ENCODE measurements at regions not wholly inside any gene's neighbourhood (a gene's known extent, or its start where the extent isn't known, plus 50 kb on each side); places are given as distances from the start of the nearest gene placed in this dataset.
"Not testable (repeated sequence)": the region's sequence is repeated elsewhere in the genome, so short reads cannot be mapped to it uniquely, and the experiment has no call there.

DNA sequence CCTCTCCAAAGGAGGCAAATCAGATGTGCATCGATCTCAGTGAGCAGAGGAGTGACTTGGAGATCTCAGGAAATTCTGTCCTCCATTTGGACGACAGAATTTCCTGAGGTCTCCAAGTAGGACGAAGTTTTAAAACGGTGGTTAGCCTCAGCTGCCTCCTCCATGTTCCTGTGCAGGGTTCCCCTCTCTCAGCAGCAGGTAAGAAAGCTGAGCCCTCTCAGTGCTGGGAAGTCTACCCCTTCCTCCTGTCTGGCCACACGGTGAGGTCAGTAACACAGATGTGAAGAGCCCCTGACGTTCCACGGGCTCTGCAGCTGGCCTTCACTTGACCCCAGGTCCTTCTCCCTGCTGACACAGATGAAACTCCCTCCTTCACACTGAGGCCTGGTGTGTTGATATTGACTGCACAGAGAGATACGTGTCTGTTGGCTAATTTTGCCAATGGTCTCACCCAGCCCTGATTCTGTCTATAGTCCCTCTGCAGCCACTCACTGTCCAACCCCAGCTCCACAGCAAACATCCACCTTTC lies 607.4 kb upstream of the B3GAT1 start:
- H3K27ac ChIP-seq (ENCODE audit: low read length) = no peak overlapping the region
- no peaks in the 10 kb centered on the region for H3K79me2 ChIP-seq (ENCODE audit: low read length)
- H3K36me3 ChIP-seq (replicated peaks; ENCODE audit: low read depth, low read length) = no peaks in the 10 kb centered on the region
- no peak overlapping the region for H3K9ac ChIP-seq (ENCODE audit: low read length)
- TF ChIP-seq, protein P1, sequence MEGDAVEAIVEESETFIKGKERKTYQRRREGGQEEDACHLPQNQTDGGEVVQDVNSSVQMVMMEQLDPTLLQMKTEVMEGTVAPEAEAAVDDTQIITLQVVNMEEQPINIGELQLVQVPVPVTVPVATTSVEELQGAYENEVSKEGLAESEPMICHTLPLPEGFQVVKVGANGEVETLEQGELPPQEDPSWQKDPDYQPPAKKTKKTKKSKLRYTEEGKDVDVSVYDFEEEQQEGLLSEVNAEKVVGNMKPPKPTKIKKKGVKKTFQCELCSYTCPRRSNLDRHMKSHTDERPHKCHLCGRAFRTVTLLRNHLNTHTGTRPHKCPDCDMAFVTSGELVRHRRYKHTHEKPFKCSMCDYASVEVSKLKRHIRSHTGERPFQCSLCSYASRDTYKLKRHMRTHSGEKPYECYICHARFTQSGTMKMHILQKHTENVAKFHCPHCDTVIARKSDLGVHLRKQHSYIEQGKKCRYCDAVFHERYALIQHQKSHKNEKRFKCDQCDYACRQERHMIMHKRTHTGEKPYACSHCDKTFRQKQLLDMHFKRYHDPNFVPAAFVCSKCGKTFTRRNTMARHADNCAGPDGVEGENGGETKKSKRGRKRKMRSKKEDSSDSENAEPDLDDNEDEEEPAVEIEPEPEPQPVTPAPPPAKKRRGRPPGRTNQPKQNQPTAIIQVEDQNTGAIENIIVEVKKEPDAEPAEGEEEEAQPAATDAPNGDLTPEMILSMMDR (IDR thresholded peaks at IDR 0.05; ENCODE audit: low read depth, low read length) = no peak
- TF ChIP-seq EZH2phosphoT487 (IDR thresholded peaks at IDR 0.05; ENCODE audit: low read depth) = no peak
- no peak overlapping the region for H2AFZ ChIP-seq (ENCODE audit: low read depth, low read length)
- H4K20me1 ChIP-seq (ENCODE audit: insufficient read depth, low read length) = no peaks in the 10 kb centered on the region
- H3K27me3 ChIP-seq (ENCODE audit: low read depth, low read length) = no peaks in the 10 kb centered on the region
- H3K9me3 ChIP-seq (ENCODE audit: insufficient read depth, low read length) = no peaks in the 10 kb centered on the region
- no peak overlapping the region for H3K4me2 ChIP-seq (ENCODE audit: low read length)
- H3K4me1 ChIP-seq (ENCODE audit: low read length) = no peaks in the 10 kb centered on the region
- H3K4me3 ChIP-seq (ENCODE audit: low read length) = no peak overlapping the region

DNA sequence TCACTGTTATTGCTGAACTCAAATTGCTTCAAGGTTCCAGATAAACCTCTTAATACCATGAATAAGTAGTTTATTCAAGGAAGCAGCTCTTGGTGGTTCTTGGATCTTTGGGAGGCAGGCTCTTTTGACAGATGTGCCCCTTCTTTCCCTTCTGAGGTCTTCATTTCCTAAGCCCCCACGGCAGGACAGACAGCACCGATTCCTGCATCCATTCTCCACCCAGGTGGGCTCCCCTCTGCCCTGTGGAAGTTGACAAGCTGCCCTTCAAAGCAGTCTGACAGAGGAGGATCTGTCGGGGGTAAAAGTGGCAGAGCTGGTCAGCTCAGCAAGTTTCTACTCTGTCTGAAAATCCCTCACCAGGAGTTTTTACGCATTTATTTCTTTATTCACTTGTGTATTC lies 605.3 kb upstream of the B3GAT1 start:
- Histone ChIP-seq H3K4me3 (ENCODE audit: low read length) (no peak overlapping the region), H2AFZ (ENCODE audit: low read depth, low read length) (no peak overlapping the region), H4K20me1 (ENCODE audit: insufficient read depth, low read length) (no peaks in the 10 kb centered on the region), H3K9me3 (ENCODE audit: insufficient read depth, low read length) (no peaks in the 10 kb centered on the region), H3K27me3 (ENCODE audit: low read depth, low read length) (no peaks in the 10 kb centered on the region), H3K4me2 (ENCODE audit: low read length) (no peak overlapping the region), H3K79me2 (ENCODE audit: low read length) (no peaks in the 10 kb centered on the region), H3K27ac (ENCODE audit: low read length) (no peak overlapping the region), H3K36me3 (replicated peaks; ENCODE audit: low read depth, low read length) (no peaks in the 10 kb centered on the region), H3K4me1 (ENCODE audit: low read length) (no peaks in the 10 kb centered on the region), H3K9ac (ENCODE audit: low read length) (no peak overlapping the region)
- no peak for TF ChIP-seq EZH2phosphoT487 (IDR thresholded peaks at IDR 0.05; ENCODE audit: low read depth)
- TF ChIP-seq, protein P1 (IDR thresholded peaks at IDR 0.05; ENCODE audit: low read depth, low read length) = no peak

DNA sequence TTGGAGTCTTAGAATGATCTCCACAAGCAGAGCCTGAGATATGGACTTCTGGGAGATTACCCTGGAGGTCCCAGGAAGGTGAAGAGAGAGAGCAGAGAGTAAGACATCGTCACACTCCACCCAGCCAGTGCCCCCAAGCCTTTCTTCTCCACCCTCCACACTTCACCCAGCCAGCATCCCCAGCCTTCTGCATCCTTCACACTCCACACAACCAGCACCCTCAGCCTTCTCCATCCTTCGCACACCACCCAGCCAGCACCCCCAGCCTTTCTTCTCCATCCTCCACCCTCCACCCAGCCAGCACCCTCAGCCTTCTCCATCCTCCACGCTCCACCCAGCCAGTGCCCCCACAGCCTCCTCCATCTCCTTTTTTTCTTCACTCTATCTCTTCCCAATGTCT lies 603.9 kb upstream of the B3GAT1 start:
- TF ChIP-seq, protein P1 (IDR thresholded peaks at IDR 0.05; ENCODE audit: low read depth, low read length) = no peak
- no peak for TF ChIP-seq EZH2phosphoT487 (IDR thresholded peaks at IDR 0.05; ENCODE audit: low read depth)

DNA sequence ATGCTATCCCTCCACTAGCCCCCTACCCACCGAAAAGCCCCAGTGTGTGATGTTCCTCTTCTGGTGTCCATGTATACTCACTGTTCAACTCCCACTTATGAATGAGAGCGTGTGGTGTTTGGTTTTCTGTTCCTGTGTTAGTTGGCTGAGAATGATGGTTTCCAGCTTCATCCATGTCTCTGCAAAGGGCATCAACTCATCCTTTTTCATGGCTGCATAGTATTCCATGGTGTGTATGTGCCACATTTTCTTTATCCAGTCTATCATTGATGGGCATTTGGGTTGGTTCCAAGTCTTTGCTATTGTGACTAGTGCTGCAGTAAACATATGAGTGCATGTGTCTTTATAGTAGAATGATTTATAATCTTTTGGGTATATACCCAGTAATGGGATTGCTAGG lies 599.3 kb upstream of the B3GAT1 start:
- not testable (repeated sequence) for H3K36me3 ChIP-seq (replicated peaks; ENCODE audit: low read depth, low read length); H3K9me3 ChIP-seq (ENCODE audit: insufficient read depth, low read length)

More for the DNA sequence above, 603.9 kb upstream of the B3GAT1 start:
- H3K27ac ChIP-seq (ENCODE audit: low read length) = no peak overlapping the region
- H3K27me3 ChIP-seq (ENCODE audit: low read depth, low read length) = no peaks in the 10 kb centered on the region
- no peaks in the 10 kb centered on the region for H3K4me1 ChIP-seq (ENCODE audit: low read length)
- H2AFZ ChIP-seq (ENCODE audit: low read depth, low read length) = no peak overlapping the region
- no peaks in the 10 kb centered on the region for H3K79me2 ChIP-seq (ENCODE audit: low read length)
- H4K20me1 ChIP-seq (ENCODE audit: insufficient read depth, low read length) = no peaks in the 10 kb centered on the region
- H3K36me3 ChIP-seq (replicated peaks; ENCODE audit: low read depth, low read length) = no peaks in the 10 kb centered on the region
- H3K4me3 ChIP-seq (ENCODE audit: low read length) = no peak overlapping the region
- H3K9me3 ChIP-seq (ENCODE audit: insufficient read depth, low read length) = no peaks in the 10 kb centered on the region
- H3K9ac ChIP-seq (ENCODE audit: low read length) = no peak overlapping the region
- no peak overlapping the region for H3K4me2 ChIP-seq (ENCODE audit: low read length)

DNA sequence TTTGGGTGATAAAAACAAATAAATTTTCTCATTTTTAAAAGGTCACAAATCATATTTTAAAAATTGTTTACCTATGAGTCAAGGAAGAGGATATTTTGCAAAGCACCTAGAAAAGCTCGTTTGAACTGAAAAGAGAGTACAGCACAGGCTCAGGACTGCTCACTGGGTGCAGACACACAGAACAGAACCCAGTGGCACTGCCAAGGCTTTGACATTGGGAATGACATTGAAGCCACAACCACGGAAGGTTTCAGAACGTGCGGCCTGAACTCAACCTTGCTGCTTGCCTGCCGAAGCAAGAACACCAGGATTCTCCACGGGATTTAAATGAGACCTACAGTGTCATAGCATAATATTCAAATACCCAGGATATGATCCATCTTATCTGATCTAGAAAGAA lies 597.1 kb upstream of the B3GAT1 start:
- Histone ChIP-seq H3K9me3 (ENCODE audit: insufficient read depth, low read length) (no peaks in the 10 kb centered on the region), H3K4me2 (ENCODE audit: low read length) (no peak overlapping the region), H3K9ac (ENCODE audit: low read length) (no peak overlapping the region), H3K4me3 (ENCODE audit: low read length) (no peak overlapping the region), H3K79me2 (ENCODE audit: low read length) (no peaks in the 10 kb centered on the region), H3K27ac (ENCODE audit: low read length) (no peak overlapping the region), H2AFZ (ENCODE audit: low read depth, low read length) (no peak overlapping the region), H4K20me1 (ENCODE audit: insufficient read depth, low read length) (no peaks in the 10 kb centered on the region), H3K36me3 (replicated peaks; ENCODE audit: low read depth, low read length) (no peaks in the 10 kb centered on the region), H3K4me1 (ENCODE audit: low read length) (no peaks in the 10 kb centered on the region), H3K27me3 (ENCODE audit: low read depth, low read length) (no peaks in the 10 kb centered on the region)
- TF ChIP-seq, protein P1 (IDR thresholded peaks at IDR 0.05; ENCODE audit: low read depth, low read length) = no peak
- TF ChIP-seq EZH2phosphoT487 (IDR thresholded peaks at IDR 0.05; ENCODE audit: low read depth) = no peak

More for the DNA sequence above, 599.3 kb upstream of the B3GAT1 start:
- not testable (repeated sequence) for H4K20me1 ChIP-seq (ENCODE audit: insufficient read depth, low read length); H3K4me3 ChIP-seq (ENCODE audit: low read length); H3K4me2 ChIP-seq (ENCODE audit: low read length); H2AFZ ChIP-seq (ENCODE audit: low read depth, low read length); H3K9ac ChIP-seq (ENCODE audit: low read length); H3K4me1 ChIP-seq (ENCODE audit: low read length); H3K79me2 ChIP-seq (ENCODE audit: low read length); H3K27ac ChIP-seq (ENCODE audit: low read length); H3K27me3 ChIP-seq (ENCODE audit: low read depth, low read length)
